ENCODE measurements at regions not wholly inside any gene's neighbourhood (a gene's known extent, or its start where the extent isn't known, plus 50 kb on each side); places are given as distances from the start of the nearest gene placed in this dataset.

GRCh38 chr1:222210776-222211175, 337.1 kb downstream of the HHIPL2 start:
- TF ChIP-seq SRF (IDR thresholded peaks at IDR 0.05; ENCODE audit: low read depth, low read length) (no peak), NRF1 (IDR thresholded peaks at IDR 0.05; ENCODE audit: low read depth, low read length) (no peak), BRCA1 (IDR thresholded peaks at IDR 0.05; ENCODE audit: low read depth, low read length) (no peak), CTCF (IDR thresholded peaks at IDR 0.05; ENCODE audit: control extremely low read depth in 1 of 3, insufficient read depth in 1 of 3, low read depth in 1 of 3, low read length in 3 of 3) (no peak), EZH2 (IDR thresholded peaks at IDR 0.05; ENCODE audit: low read depth, low read length, severe bottlenecking) (no peak), SP1 (IDR thresholded peaks at IDR 0.05; ENCODE audit: low read depth, low read length) (no peak), EP300 (IDR thresholded peaks at IDR 0.05; ENCODE audit: borderline replicate concordance in 1 of 2, low read depth in 2 of 2, low read length in 2 of 2) (no peak), POLR2A (IDR thresholded peaks at IDR 0.05; ENCODE audit: control extremely low read depth in 1 of 2, low read depth in 2 of 2, low read length in 2 of 2) (no peak), RAD21 (IDR thresholded peaks at IDR 0.05 in 1 of 2, conservative IDR thresholded peaks at IDR 0.05 in 1 of 2; ENCODE audit: low read depth in 2 of 2, low read length in 2 of 2) (no peak), EGR1 (IDR thresholded peaks at IDR 0.05; ENCODE audit: borderline replicate concordance, low read depth, low read length) (no peak), GABPA (IDR thresholded peaks at IDR 0.05; ENCODE audit: borderline replicate concordance, insufficient read depth, low read length) (no peak)

Measured in H1 (cell line).